DMS 273 (cell line): ENCODE measurements at regions not wholly inside any gene's neighbourhood (a gene's known extent, or its start where the extent isn't known, plus 50 kb on each side); places are given as distances from the start of the nearest gene placed in this dataset.
"Not testable (repeated sequence)": the region's sequence is repeated elsewhere in the genome, so short reads cannot be mapped to it uniquely, and the experiment has no call there.

Experiments
- DNase-seq: peaks from one replicate; lab custom pipeline; 2025; ENCODE audit not compliant: unreplicated experiment; lab: John Stamatoyannopoulos, UW

GRCh38 chr14:104303705-104304425 lies 165.5 kb downstream of the KIF26A start:
- no peak for DNase-seq

- no peak for DNase-seq
Measured at GRCh38 chr14:104304451-104305351, 166.3 kb downstream of the KIF26A start.

GRCh38 chr14:104305511-104306449 lies 167.4 kb downstream of the KIF26A start:
- DNase-seq: no peak

- DNase-seq: no peak
Measured at GRCh38 chr14:104306450-104307040, 168.2 kb downstream of the KIF26A start.

GRCh38 chr14:104307246-104307626 lies 168.8 kb downstream of the KIF26A start:
- DNase-seq: no peak

GRCh38 chr14:104307627-104308401 lies 169.4 kb downstream of the KIF26A start:
- no peak for DNase-seq

GRCh38 chr14:104308534-104308933 lies 170.1 kb downstream of the KIF26A start:
- DNase-seq: not testable (repeated sequence)

GRCh38 chr14:104309657-104310369 lies 171.4 kb downstream of the KIF26A start:
- no peak for DNase-seq

- DNase-seq: no peak
Measured at GRCh38 chr14:104311358-104311757, 173.0 kb downstream of the KIF26A start.

GRCh38 chr14:104313674-104314073 lies 175.3 kb downstream of the KIF26A start:
- DNase-seq: no peak

- DNase-seq: no peak
Measured at GRCh38 chr14:104314251-104314941, 176.0 kb downstream of the KIF26A start.

GRCh38 chr14:104315169-104315568 lies 176.8 kb downstream of the KIF26A start:
- no peak for DNase-seq

- no peak for DNase-seq
Measured at GRCh38 chr14:104315625-104316024, 177.2 kb downstream of the KIF26A start.

GRCh38 chr14:104316121-104316722 lies 177.8 kb downstream of the KIF26A start:
- DNase-seq: no peak

- DNase-seq: no peak
Measured at GRCh38 chr14:104316723-104317491, 178.5 kb downstream of the KIF26A start.

- DNase-seq: no peak
Measured at GRCh38 chr14:104317492-104317805, 179.1 kb downstream of the KIF26A start.

GRCh38 chr14:104317975-104318557 lies 179.7 kb downstream of the KIF26A start:
- no peak for DNase-seq
